ENCODE measurements at regions not wholly inside any gene's neighbourhood (a gene's known extent, or its start where the extent isn't known, plus 50 kb on each side); places are given as distances from the start of the nearest gene placed in this dataset.
A peak's percentile ranks its signal among the peaks of the same experiment; 100 is the strongest.

DNA sequence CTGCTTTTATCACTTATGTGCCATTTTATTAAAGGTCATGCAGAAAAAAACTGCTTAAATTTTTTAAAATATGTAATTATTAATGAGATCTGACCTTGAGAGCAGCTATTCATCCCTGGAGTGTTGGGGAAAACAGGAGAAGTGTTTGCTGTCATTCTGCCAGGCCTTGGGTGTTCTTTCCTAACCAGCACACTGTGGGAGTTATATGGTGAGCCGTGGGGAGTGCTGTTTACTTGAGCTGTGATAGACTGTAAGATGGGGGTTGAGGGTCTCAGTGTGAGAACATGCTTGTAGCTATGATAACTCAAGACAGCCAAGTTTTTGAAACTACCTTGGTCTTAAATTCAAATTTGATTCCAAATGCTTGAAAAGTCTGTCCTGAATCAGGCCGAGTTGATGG, 101.3 kb upstream of the ARHGAP28 start:
- ATAC-seq (no peak), DNase-seq (peak in 2 of 4 donors; percentile 15)
- Histone ChIP-seq H3K4me3 (no peak overlapping the region), H3K27ac (no peak overlapping the region), H3K27me3 (no peaks in the 10 kb centered on the region), H3K9me3 (no peaks in the 10 kb centered on the region), H3K4me1 (peaks cover 13% of the 10 kb centered on the region), H3K36me3 (replicated peaks in 1 of 2; ENCODE audit: insufficient read depth in 1 of 2, low read depth in 2 of 2) (no peaks in the 10 kb centered on the region)
- TF ChIP-seq POLR2A (IDR thresholded peaks at IDR 0.05) (no peak), CTCF (IDR thresholded peaks at IDR 0.05) (no peak)
- intact Hi-C loops (cut with DNase I), result no loop called here
- WGBS, 2 donors, result 60 to 65% methylated on average over 2 of the region's 2 CpGs

DNA sequence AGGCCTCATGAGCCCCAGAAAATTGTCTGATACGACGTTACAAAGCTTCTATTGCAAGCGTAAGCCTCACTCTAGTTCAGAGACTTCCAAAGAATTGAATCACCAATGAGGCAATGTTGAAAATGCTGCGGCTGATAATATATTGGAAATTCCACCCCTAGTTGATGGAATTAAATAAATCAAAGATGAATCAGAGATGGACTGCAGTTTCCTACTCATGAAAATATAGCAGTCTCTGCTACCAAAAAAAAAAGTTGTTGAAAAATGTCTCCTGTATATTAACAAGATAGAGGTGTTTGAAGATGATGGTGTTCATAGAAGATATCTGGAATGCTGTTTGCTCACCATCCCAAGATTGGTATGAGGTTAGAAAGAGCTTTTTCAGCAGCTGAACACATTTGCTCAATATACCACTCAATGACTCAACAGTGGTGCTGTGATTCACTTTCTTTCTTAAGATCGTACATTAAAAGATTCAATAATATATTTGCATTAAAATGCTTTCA, 99.8 kb upstream of the ARHGAP28 start:
- Histone ChIP-seq H3K9me3 (no peaks in the 10 kb centered on the region), H3K36me3 (replicated peaks in 1 of 2; ENCODE audit: insufficient read depth in 1 of 2, low read depth in 2 of 2) (no peaks in the 10 kb centered on the region), H3K4me1 (peaks cover 10% of the 10 kb centered on the region), H3K4me3 (no peak overlapping the region), H3K27me3 (no peaks in the 10 kb centered on the region), H3K27ac (no peak overlapping the region)
- DNase-seq (no peak), ATAC-seq (no peak)
- intact Hi-C loops (cut with DNase I), result no loop called here
- 84 to 89% methylated on average over 5 of the region's 5 CpGs for WGBS, 2 donors
- TF ChIP-seq POLR2A (IDR thresholded peaks at IDR 0.05) (no peak), CTCF (IDR thresholded peaks at IDR 0.05) (no peak)

DNA sequence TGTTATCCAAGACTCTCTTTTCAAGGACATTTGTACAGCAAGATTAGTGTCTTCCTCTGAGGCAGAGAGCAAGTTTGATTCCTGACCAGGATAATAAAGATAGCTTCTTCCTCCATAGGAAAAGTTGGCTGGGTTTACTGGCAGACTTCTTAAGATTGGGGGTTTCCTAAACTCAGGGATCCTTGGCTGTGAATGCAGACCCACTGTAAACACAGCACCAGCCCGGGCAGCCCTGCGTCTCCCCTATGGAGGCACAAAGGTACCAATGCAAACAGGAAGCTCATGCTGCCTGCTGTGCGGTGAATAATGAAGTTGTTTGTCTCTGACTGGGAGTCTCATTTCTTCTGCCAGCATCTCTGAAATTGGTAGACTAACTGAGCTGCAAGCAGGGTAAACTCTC, 96.2 kb upstream of the ARHGAP28 start:
- ATAC-seq (no peak), DNase-seq (no peak)
- no peak overlapping the region for H3K4me3 ChIP-seq
- WGBS, 2 donors, result 63 to 90% methylated on average over 3 of the region's 3 CpGs
- no peaks in the 10 kb centered on the region for H3K27me3 ChIP-seq
- intact Hi-C loops (cut with DNase I), result no loop called here
- no peaks in the 10 kb centered on the region for H3K9me3 ChIP-seq
- H3K36me3 ChIP-seq (replicated peaks in 1 of 2; ENCODE audit: insufficient read depth in 1 of 2, low read depth in 2 of 2), result no peaks in the 10 kb centered on the region
- no peak for TF ChIP-seq CTCF (IDR thresholded peaks at IDR 0.05)
- TF ChIP-seq POLR2A (IDR thresholded peaks at IDR 0.05), result no peak
- H3K4me1 ChIP-seq, result peaks cover 2% of the 10 kb centered on the region
- no peak overlapping the region for H3K27ac ChIP-seq

DNA sequence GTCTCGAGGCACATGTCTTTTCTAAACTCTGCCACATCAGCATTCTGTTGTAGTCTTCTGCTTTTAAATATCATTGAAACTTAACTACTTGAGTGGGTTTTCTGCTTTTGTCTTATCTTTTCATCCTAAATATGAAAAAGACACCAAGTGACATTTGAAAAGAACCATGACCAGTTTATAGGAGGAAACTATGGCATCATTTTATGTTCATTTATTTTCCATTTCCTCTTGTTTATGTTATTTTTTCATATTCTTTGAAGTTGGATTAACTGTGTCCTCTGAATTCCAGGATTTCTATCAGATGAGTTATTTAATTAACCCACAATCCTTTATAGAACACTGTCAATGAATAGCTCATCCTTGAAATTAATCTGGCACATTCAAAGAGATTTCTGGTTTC, 93.4 kb upstream of the ARHGAP28 start:
- peaks cover 14% of the 10 kb centered on the region for H3K4me1 ChIP-seq

More for the DNA sequence above, 93.4 kb upstream of the ARHGAP28 start:
- ATAC-seq (no peak), DNase-seq (no peak)
- Histone ChIP-seq H3K27ac (no peak overlapping the region), H3K36me3 (replicated peaks in 1 of 2; ENCODE audit: insufficient read depth in 1 of 2, low read depth in 2 of 2) (no peaks in the 10 kb centered on the region), H3K4me3 (no peak overlapping the region), H3K27me3 (no peaks in the 10 kb centered on the region), H3K9me3 (no peaks in the 10 kb centered on the region)
- TF ChIP-seq POLR2A (IDR thresholded peaks at IDR 0.05), result no peak
- no peak for TF ChIP-seq CTCF (IDR thresholded peaks at IDR 0.05)
- intact Hi-C loops (cut with DNase I), result no loop called here
- WGBS, 2 donors, result 76 to 89% methylated on average over 1 of the region's 1 CpG
